ENCODE measurements at regions not wholly inside any gene's neighbourhood (a gene's known extent, or its start where the extent isn't known, plus 50 kb on each side); places are given as distances from the start of the nearest gene placed in this dataset.
A peak's percentile ranks its signal among the peaks of the same experiment; 100 is the strongest.

DNA sequence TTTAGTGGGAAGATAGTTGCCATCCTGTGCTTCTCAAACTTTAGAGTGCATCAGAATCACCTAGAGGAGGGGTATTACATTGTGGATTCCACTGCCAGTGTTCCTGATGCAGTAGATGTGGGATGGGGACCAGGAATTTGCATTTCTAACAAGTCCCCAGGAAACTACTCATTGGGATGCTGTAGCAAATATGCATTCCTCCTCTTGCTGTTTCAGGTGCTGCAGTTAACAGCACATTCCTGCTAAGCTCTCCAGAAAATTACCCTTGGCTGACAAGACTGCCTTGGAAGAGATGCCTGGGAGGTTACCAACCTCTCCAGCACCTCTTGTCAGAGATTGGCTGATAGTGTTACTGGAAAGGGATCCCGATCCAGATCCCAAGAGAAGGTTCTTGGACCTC, 270.5 kb downstream of the OSTF1 start:
- Histone ChIP-seq H3K4ac (ENCODE audit: low read depth, low read length) (no peak overlapping the region), H2AK5ac (ENCODE audit: insufficient read length, low read length) (no peak overlapping the region), H3K18ac (ENCODE audit: insufficient read length, low read depth, low read length) (no peak overlapping the region), H4K91ac (ENCODE audit: insufficient read length, low read depth, low read length) (no peak overlapping the region), H3K9me3 (ENCODE audit: control insufficient read depth, low read depth, low read length) (peaks cover 13% of the 10 kb centered on the region), H3K79me2 (ENCODE audit: insufficient read depth, low read length) (no peaks in the 10 kb centered on the region), H4K20me1 (ENCODE audit: control insufficient read depth, insufficient read depth, insufficient read length) (no peaks in the 10 kb centered on the region), H2BK12ac (ENCODE audit: insufficient read length, low read depth, low read length) (no peak overlapping the region), H3K14ac (ENCODE audit: insufficient read depth, low read length) (no peak overlapping the region), H2BK15ac (ENCODE audit: low read depth, low read length) (no peak overlapping the region), H3K56ac (ENCODE audit: insufficient read length, low read depth, low read length) (no peak overlapping the region), H3T11ph (ENCODE audit: low read length) (no peak overlapping the region), H3K79me1 (ENCODE audit: insufficient read depth, low read depth, low read length, poor library complexity, severe bottlenecking) (no peaks in the 10 kb centered on the region), H2BK5ac (ENCODE audit: insufficient read length, low read length) (no peak overlapping the region), H2AFZ (ENCODE audit: low read length) (no peak overlapping the region), H3K4me2 (ENCODE audit: insufficient read depth, insufficient read length, low read length) (no peak overlapping the region), H3K9ac (ENCODE audit: extremely low read depth, insufficient read length, low read length) (no peak overlapping the region), H3K23ac (ENCODE audit: insufficient read length, low read depth, low read length) (no peak overlapping the region), H3K27ac (ENCODE audit: insufficient read length, low read depth, low read length) (peak overlapping the region; percentile 60), H3K4me1 (ENCODE audit: insufficient read depth, low read length) (peaks cover 6% of the 10 kb centered on the region), H2BK20ac (ENCODE audit: low read depth, low read length, poor library complexity, severe bottlenecking) (no peak overlapping the region), H3K27me3 (ENCODE audit: insufficient read depth, low read length) (no peaks in the 10 kb centered on the region), H3K23me2 (ENCODE audit: insufficient read length, low read depth, low read length, poor library complexity, severe bottlenecking) (no peaks in the 10 kb centered on the region), H4K8ac (replicated peaks; ENCODE audit: insufficient read length, low read depth, low read length) (no peak overlapping the region), H2BK120ac (ENCODE audit: low read depth, low read length, poor library complexity, severe bottlenecking) (no peak overlapping the region), H4K5ac (ENCODE audit: insufficient read length, low read depth, low read length) (no peak overlapping the region)
- WGBS (ENCODE audit: extremely low coverage, insufficient read length, low lambda C conversion rate), result no CpG with 5 or more reads among the region's 1 CpG
- H3K36me3 Mint-ChIP-seq (ENCODE audit: insufficient read depth in 1 of 3, low read depth in 3 of 3), result peaks cover 28 to 32% (median 29%) of the 10 kb centered on the region in 3 experiments
- peak; percentile 48 for DNase-seq
- peak overlapping the region; percentile 10 to 97 (median 94) for H3K27ac Mint-ChIP-seq
- no peaks in the 10 kb centered on the region; the same call in 1 of the 2 replicates for H3K27me3 Mint-ChIP-seq (ENCODE audit: low read depth)
- H3K4me1 Mint-ChIP-seq, result peaks cover 27 to 32% of the 10 kb centered on the region in 2 experiments
- peaks cover 32 to 37% of the 10 kb centered on the region in 2 experiments for H3K9me3 Mint-ChIP-seq
- TF ChIP-seq, protein P1, sequence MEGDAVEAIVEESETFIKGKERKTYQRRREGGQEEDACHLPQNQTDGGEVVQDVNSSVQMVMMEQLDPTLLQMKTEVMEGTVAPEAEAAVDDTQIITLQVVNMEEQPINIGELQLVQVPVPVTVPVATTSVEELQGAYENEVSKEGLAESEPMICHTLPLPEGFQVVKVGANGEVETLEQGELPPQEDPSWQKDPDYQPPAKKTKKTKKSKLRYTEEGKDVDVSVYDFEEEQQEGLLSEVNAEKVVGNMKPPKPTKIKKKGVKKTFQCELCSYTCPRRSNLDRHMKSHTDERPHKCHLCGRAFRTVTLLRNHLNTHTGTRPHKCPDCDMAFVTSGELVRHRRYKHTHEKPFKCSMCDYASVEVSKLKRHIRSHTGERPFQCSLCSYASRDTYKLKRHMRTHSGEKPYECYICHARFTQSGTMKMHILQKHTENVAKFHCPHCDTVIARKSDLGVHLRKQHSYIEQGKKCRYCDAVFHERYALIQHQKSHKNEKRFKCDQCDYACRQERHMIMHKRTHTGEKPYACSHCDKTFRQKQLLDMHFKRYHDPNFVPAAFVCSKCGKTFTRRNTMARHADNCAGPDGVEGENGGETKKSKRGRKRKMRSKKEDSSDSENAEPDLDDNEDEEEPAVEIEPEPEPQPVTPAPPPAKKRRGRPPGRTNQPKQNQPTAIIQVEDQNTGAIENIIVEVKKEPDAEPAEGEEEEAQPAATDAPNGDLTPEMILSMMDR (conservative IDR thresholded peaks at IDR 0.05), result no peak
- H3K4me3 Mint-ChIP-seq, result peak overlapping the region in 1 of 2 experiments; percentile 52; a peak in 1 of 5 replicates

Measured in H9 (cell line).